Lower lobe of right lung (tissue), 2 donors: ENCODE measurements at regions not wholly inside any gene's neighbourhood (a gene's known extent, or its start where the extent isn't known, plus 50 kb on each side); places are given as distances from the start of the nearest gene placed in this dataset.
A peak's percentile ranks its signal among the peaks of the same experiment; 100 is the strongest.
"Not testable (repeated sequence)": the region's sequence is repeated elsewhere in the genome, so short reads cannot be mapped to it uniquely, and the experiment has no call there.

Source experiments
- ATAC-seq, 2 donors: fragments of 200-7000 bp; cut with Tn5 transposase; one replicate each; pipeline ENCODE4 v1.9.1; 2020 to 2022; ENCODE audit warnings: mild to moderate bottlenecking in 2 of 2, moderate library complexity in 2 of 2
- DNase-seq: peaks from one replicate; pipeline ENCODE4 v3.0.0-alpha.2; 2020
- H3K27ac ChIP-seq: fragments of 200-600 bp; one replicate; pipeline ENCODE4 v1.8.0; 2022
- H3K27me3 ChIP-seq: fragments of 200-600 bp; one replicate; pipeline ENCODE4 v1.8.0; 2022; ENCODE audit warnings: low read depth
- H3K36me3 ChIP-seq: fragments of 200-600 bp; one replicate; pipeline ENCODE4 v1.8.0; 2022; ENCODE audit warnings: mild to moderate bottlenecking
- H3K4me1 ChIP-seq: fragments of 200-600 bp; one replicate; pipeline ENCODE4 v1.8.0; 2022
- H3K4me3 ChIP-seq: fragments of 200-600 bp; one replicate; pipeline ENCODE4 v1.8.0; 2022; ENCODE audit warnings: mild to moderate bottlenecking
- H3K9me3 ChIP-seq: fragments of 200-600 bp; one replicate; pipeline ENCODE4 v1.8.0; 2022
- intact Hi-C: fragments of 100-400 bp; cut with DNase I; formaldehyde crosslinking; loops from one replicate; pipeline ENCODE4 v1.11.0; 2022
- TF ChIP-seq, protein P1 (sequence below): fragments of 200-600 bp; IDR thresholded peaks from one replicate; pipeline ENCODE4 v1.8.0; 2022; ENCODE audit warnings: antibody characterized with exemption, mild to moderate bottlenecking
- donor health status: DM: no; HTN: yes; CAD: no; lungs with severe emphysema.

DNA sequence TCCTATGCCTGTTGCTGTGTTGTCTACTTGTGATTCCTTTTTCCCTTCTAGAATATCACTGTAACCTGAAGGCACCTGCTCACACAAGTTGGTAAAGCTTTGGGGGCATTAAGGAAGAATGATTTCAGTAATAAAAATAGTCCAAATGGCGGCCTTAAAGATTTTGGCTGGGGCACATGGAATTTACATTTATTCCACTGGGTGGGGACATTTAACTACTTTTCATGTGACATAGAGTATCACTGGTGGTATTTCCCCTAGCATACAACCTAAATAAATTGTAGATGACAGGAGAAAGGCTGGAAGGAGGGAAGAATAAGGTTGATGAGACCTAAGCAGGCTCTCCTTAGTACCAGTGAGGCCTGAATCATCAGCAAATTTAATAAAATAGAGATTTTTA, 121.8 kb upstream of the EDA2R start:
- Histone ChIP-seq H3K27ac (no peak overlapping the region), H3K4me3 (no peak overlapping the region), H3K4me1 (no peaks in the 10 kb centered on the region), H3K27me3 (no peaks in the 10 kb centered on the region), H3K9me3 (no peaks in the 10 kb centered on the region), H3K36me3 (no peaks in the 10 kb centered on the region)
- no peak for DNase-seq
- intact Hi-C loops, result no loop called here
- no peak for ATAC-seq
- TF ChIP-seq, protein P1, sequence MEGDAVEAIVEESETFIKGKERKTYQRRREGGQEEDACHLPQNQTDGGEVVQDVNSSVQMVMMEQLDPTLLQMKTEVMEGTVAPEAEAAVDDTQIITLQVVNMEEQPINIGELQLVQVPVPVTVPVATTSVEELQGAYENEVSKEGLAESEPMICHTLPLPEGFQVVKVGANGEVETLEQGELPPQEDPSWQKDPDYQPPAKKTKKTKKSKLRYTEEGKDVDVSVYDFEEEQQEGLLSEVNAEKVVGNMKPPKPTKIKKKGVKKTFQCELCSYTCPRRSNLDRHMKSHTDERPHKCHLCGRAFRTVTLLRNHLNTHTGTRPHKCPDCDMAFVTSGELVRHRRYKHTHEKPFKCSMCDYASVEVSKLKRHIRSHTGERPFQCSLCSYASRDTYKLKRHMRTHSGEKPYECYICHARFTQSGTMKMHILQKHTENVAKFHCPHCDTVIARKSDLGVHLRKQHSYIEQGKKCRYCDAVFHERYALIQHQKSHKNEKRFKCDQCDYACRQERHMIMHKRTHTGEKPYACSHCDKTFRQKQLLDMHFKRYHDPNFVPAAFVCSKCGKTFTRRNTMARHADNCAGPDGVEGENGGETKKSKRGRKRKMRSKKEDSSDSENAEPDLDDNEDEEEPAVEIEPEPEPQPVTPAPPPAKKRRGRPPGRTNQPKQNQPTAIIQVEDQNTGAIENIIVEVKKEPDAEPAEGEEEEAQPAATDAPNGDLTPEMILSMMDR, result no peak

DNA sequence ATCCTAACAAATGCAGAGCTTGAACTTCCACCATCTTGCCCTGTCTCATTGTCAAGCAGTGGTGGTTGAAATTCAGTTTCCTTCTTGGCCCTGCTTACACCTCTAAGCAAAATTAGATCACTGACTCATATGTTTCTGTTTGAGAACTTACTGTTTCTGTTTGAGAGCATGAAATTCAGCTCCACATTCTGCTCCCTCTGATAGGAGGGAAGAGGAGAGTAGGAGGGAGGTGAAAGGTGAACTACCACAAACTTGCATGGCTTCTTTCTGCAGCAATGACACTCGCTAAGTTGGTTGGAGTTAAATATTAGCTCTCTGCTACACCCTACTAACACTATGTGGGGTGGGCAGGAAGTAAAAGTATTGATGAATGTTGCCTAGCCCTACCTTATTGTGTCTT, 117.8 kb upstream of the EDA2R start:
- intact Hi-C loops, result no loop called here
- Histone ChIP-seq H3K4me1 (no peaks in the 10 kb centered on the region), H3K36me3 (no peaks in the 10 kb centered on the region), H3K27ac (no peak overlapping the region), H3K9me3 (no peaks in the 10 kb centered on the region), H3K27me3 (no peaks in the 10 kb centered on the region), H3K4me3 (no peak overlapping the region)
- DNase-seq (no peak), ATAC-seq (no peak)
- TF ChIP-seq, protein P1, result no peak

DNA sequence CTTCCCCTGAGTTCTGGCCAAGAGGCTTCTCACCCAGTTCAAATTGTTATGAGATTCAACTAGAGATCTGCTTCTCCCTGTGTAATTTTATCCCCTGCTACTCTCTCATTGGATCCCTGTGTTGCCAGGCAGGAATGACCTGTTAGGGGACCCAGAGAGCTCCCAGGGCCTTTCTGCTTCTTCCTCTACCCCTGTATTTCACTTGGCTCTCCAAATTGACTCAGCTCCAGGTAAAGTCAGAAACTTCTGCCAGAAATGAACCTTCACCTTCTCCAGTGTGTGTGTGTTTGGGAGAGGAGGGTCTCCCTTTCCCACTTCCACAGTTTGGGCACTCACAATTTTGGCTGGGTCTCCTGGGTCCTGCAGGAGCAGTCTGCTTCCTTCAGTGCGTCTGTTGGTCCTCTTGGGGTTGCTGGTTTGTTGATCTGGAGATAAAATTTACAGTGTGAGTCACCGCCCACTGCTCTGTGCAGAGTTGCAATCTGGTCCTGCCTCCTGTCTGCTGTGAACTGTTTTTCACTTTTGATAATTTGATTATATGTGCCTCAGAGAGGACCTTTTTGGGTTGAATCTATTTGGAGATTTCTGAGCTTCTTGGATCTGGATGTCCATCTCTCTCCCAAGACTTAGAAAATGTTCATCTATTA, 112.4 kb upstream of the EDA2R start:
- Histone ChIP-seq H3K36me3 (no peaks in the 10 kb centered on the region), H3K4me3 (no peak overlapping the region), H3K27me3 (no peaks in the 10 kb centered on the region), H3K9me3 (no peaks in the 10 kb centered on the region), H3K4me1 (no peaks in the 10 kb centered on the region), H3K27ac (no peak overlapping the region)
- no peak for DNase-seq
- no peak for ATAC-seq
- intact Hi-C loops, result no loop called here
- TF ChIP-seq, protein P1, result no peak

DNA sequence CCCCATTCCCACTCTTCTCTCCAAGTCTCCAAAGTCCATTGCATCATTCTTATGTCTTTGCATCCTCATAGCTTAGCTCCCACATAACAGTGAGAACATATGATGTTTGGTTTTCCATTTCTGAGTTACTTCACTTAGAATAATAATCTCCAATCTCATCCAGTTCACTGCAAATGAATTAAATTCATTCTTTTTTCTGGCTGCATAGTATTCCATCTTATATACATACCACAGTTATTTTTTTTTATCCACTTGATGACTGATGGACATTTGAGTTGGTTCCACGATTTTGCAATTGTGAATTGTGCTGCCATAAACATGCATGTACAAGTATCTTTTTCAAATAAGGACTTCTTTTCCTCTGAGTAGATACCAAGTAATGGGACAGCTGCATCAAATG, 105.6 kb upstream of the EDA2R start:
- H3K4me1 ChIP-seq, H3K27me3 ChIP-seq, H3K9me3 ChIP-seq, H3K4me3 ChIP-seq, intact Hi-C loops, H3K36me3 ChIP-seq, H3K27ac ChIP-seq, DNase-seq, ATAC-seq: not testable (repeated sequence)

DNA sequence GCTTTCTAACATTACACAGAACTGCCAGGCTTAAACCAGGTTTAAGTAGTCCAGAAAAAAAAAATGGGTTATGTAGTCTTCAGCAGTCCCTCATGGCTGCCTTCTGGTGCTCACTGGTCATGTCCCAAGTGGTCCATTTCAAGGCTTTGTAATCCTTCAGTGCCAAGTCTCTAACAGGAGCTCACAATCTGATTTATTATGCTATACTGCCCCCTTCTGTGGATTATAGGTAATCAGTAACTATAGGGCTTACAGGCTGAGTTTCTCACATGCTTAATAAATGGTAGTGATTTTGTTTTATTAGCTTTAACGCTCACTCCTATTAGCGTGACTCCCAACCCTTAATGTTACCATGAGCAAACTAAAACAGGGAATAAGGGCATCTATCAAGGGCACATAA, 92.5 kb upstream of the EDA2R start:
- TF ChIP-seq, protein P1, result peak; percentile 19
- H3K4me1 ChIP-seq, result no peaks in the 10 kb centered on the region
- H3K36me3 ChIP-seq, result no peaks in the 10 kb centered on the region
- intact Hi-C loops, result no loop called here
- H3K4me3 ChIP-seq, result no peak overlapping the region
- H3K27ac ChIP-seq, result no peak overlapping the region
- DNase-seq (no peak), ATAC-seq (peak in 1 of 2 donors; percentile 35)
- no peaks in the 10 kb centered on the region for H3K9me3 ChIP-seq
- H3K27me3 ChIP-seq, result no peaks in the 10 kb centered on the region

DNA sequence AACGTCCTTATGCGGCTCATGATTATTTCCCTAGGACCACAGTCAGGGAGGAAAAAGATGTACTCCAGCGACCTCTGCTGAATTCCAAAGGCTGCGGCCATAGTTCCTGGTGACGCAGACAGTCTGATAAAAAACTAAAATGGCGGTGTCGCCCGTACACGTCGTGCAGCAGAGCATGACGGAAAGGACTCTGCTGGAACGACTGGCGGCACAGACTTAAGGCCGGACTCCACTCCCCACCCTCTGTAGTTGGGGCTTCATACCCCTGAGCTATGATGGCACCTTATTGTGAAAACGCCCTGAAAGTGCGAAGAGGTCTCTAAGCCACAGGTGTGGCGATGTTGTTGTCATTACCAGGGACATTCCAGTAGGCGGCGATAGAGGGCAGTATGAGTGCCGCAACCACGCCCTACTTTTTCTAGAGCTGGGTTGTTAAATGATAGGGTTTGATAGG, 90.0 kb upstream of the EDA2R start:
- H3K4me3 ChIP-seq, result peak overlapping the region; percentile 43
- peak; percentile 49 for DNase-seq
- intact Hi-C loops, result no loop called here

More for the DNA sequence above, 90.0 kb upstream of the EDA2R start:
- H3K27ac ChIP-seq, result peak overlapping the region; percentile 31
- no peaks in the 10 kb centered on the region for H3K4me1 ChIP-seq
- H3K9me3 ChIP-seq, result no peaks in the 10 kb centered on the region
- H3K27me3 ChIP-seq, result no peaks in the 10 kb centered on the region
- ATAC-seq, result peak; percentile 88 to 94
- H3K36me3 ChIP-seq, result no peaks in the 10 kb centered on the region
- TF ChIP-seq, protein P1, result peak; percentile 54
